ENCODE measurements at regions not wholly inside any gene's neighbourhood (a gene's known extent, or its start where the extent isn't known, plus 50 kb on each side); places are given as distances from the start of the nearest gene placed in this dataset.

- BruUV-seq (replicated peaks) = no TSS peak
- no peak overlapping the region for H4K8ac ChIP-seq (ENCODE audit: low read depth in 2 of 2, low read length in 2 of 2)
- H4K5ac ChIP-seq (ENCODE audit: low read depth, low read length) = no peak overlapping the region
Observed at GRCh38 chr11:90849312-90849711, 626.5 kb upstream of the CHORDC1 start.

More at GRCh38 chr11:90849312-90849711, 626.5 kb upstream of the CHORDC1 start:
- H3K56ac ChIP-seq (ENCODE audit: extremely low read depth, insufficient read depth, low read length) = no peak overlapping the region
- H4K20me1 ChIP-seq (ENCODE audit: insufficient read depth, low read length) = no peaks in the 10 kb centered on the region
- no peak overlapping the region for H2BK120ac ChIP-seq (ENCODE audit: low read depth, low read length)
- no peak overlapping the region for H3K4ac ChIP-seq (ENCODE audit: low read depth, low read length)
- no peak overlapping the region for H3K18ac ChIP-seq (ENCODE audit: low read depth, low read length)
- H2BK15ac ChIP-seq (ENCODE audit: low read depth, low read length) = no peak overlapping the region
- no peaks in the 10 kb centered on the region for H3K36me3 ChIP-seq (ENCODE audit: control insufficient read depth, insufficient read depth, low read length)
- CTCF ChIA-PET = no interaction called here
- no peak overlapping the region for H2AFZ ChIP-seq (replicated peaks; ENCODE audit: low read length, poor library complexity)
- no peak overlapping the region for H3K4me2 ChIP-seq (ENCODE audit: low read depth, low read length)
- H2BK20ac ChIP-seq (ENCODE audit: low read depth, low read length) = no peak overlapping the region
- no peak overlapping the region for H3K14ac ChIP-seq (replicated peaks; ENCODE audit: low read depth, low read length)
- no peaks in the 10 kb centered on the region for H3K79me1 ChIP-seq (ENCODE audit: low read depth in 1 of 2, low read length in 2 of 2)
- dilution Hi-C loops (cut with HindIII; ENCODE audit: low sequenced_read_pairs, unreplicated experiment) = no loop called here
- no peak overlapping the region for H2BK5ac ChIP-seq (ENCODE audit: low read depth, low read length, poor library complexity, severe bottlenecking)
- H3K9me1 ChIP-seq (ENCODE audit: insufficient read depth, low read length) = no peaks in the 10 kb centered on the region
- intact Hi-C loops (cut with micrococcal nuclease) = no loop called here
- no peak overlapping the region for H2AK5ac ChIP-seq (ENCODE audit: low read depth, low read length)
- H3K27ac ChIP-seq (ENCODE audit: insufficient read depth, low read length) = no peak overlapping the region
- no peak overlapping the region for H2AK9ac ChIP-seq (replicated peaks; ENCODE audit: low read depth, low read length, poor library complexity)
- no peak for DNase-seq
- no peaks in the 10 kb centered on the region for H3K27me3 ChIP-seq (ENCODE audit: control insufficient read depth, insufficient read depth, low read length)
- WGBS, 2 experiments (ENCODE audit: extremely low coverage in 2 of 2, insufficient read length in 1 of 2) = no CpG with 5 or more reads among the region's 4 CpGs
- no peak overlapping the region for H3K23ac ChIP-seq (ENCODE audit: low read depth, low read length)
- POLR2A ChIA-PET (ENCODE audit: unreplicated experiment) = no interaction called here
- no peak for TF ChIP-seq FOS (IDR thresholded peaks at IDR 0.05; ENCODE audit: low read depth, low read length)
- TF ChIP-seq SMC3 (IDR thresholded peaks at IDR 0.05; ENCODE audit: low read depth, low read length) = no peak
- TF ChIP-seq MAFK (IDR thresholded peaks at IDR 0.05; ENCODE audit: low read depth, low read length) = no peak
- TF ChIP-seq, protein P1, sequence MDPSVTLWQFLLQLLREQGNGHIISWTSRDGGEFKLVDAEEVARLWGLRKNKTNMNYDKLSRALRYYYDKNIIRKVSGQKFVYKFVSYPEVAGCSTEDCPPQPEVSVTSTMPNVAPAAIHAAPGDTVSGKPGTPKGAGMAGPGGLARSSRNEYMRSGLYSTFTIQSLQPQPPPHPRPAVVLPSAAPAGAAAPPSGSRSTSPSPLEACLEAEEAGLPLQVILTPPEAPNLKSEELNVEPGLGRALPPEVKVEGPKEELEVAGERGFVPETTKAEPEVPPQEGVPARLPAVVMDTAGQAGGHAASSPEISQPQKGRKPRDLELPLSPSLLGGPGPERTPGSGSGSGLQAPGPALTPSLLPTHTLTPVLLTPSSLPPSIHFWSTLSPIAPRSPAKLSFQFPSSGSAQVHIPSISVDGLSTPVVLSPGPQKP (IDR thresholded peaks at IDR 0.05; ENCODE audit: borderline replicate concordance, low read depth, low read length) = no peak
- no peak for TF ChIP-seq MXI1 (IDR thresholded peaks at IDR 0.05; ENCODE audit: borderline replicate concordance, low read depth, low read length)
- no peak for TF ChIP-seq MAZ (IDR thresholded peaks at IDR 0.05; ENCODE audit: borderline replicate concordance, low read depth, low read length)
- TF ChIP-seq NFE2L2 (IDR thresholded peaks at IDR 0.05; ENCODE audit: low read depth, low read length) = no peak
- TF ChIP-seq CEBPB (IDR thresholded peaks at IDR 0.05; ENCODE audit: low read depth, low read length) = no peak
- TF ChIP-seq RFX5 (IDR thresholded peaks at IDR 0.05; ENCODE audit: low read depth, low read length) = no peak
- TF ChIP-seq CTCF (conservative IDR thresholded peaks at IDR 0.05; ENCODE audit: low read depth, low read length) = no peak
- no peak for TF ChIP-seq POLR2A (IDR thresholded peaks at IDR 0.05; ENCODE audit: low read depth, low read length)
- no peak for TF ChIP-seq USF2 (IDR thresholded peaks at IDR 0.05; ENCODE audit: low read depth, low read length)
- TF ChIP-seq BHLHE40 (IDR thresholded peaks at IDR 0.05; ENCODE audit: low read depth, low read length) = no peak
- no peak for TF ChIP-seq RAD21 (IDR thresholded peaks at IDR 0.05; ENCODE audit: low read length)
- TF ChIP-seq RCOR1 (IDR thresholded peaks at IDR 0.05; ENCODE audit: insufficient replicate concordance, low read length) = no peak
- no peak for TF ChIP-seq CHD1 (IDR thresholded peaks at IDR 0.05; ENCODE audit: low read depth, low read length)
- no peaks in the 10 kb centered on the region for H3K4me1 ChIP-seq (ENCODE audit: control insufficient read depth, insufficient read depth, low read length)
- no peak overlapping the region for H3K9ac ChIP-seq (ENCODE audit: low read depth, low read length)
- no peak overlapping the region for H3K4me3 ChIP-seq (ENCODE audit: insufficient read depth, low read depth, low read length)
- no peak overlapping the region for H4K91ac ChIP-seq (ENCODE audit: insufficient read depth, low read depth, low read length)
- H3K9me3 ChIP-seq (ENCODE audit: control insufficient read depth, insufficient read depth, low read length) = peaks cover 2% of the 10 kb centered on the region; the same call in 1 of the 2 replicates
- ATAC-seq (ENCODE audit: low read depth) = no peak
- in situ Hi-C loops (cut with MboI; ENCODE audit: low sequenced_read_pairs) = no loop called here

Measured in IMR-90 (cell line).